DND-41 (cell line): ENCODE measurements at regions not wholly inside any gene's neighbourhood (a gene's known extent, or its start where the extent isn't known, plus 50 kb on each side); places are given as distances from the start of the nearest gene placed in this dataset.

Experiments
- EZH2 ChIP-seq: IDR thresholded peaks from 3 replicates; pipeline ENCODE4 v1.6.1; 2012; ENCODE audit warnings: borderline replicate concordance, low read depth, mild to moderate bottlenecking, moderate library complexity, low read length, inconsistent platforms; ENCODE audit not compliant: severe bottlenecking
- TF ChIP-seq, protein P1 (sequence below): IDR thresholded peaks from 2 replicates; pipeline ENCODE4 v1.5.1; 2012; ENCODE audit warnings: borderline replicate concordance, low read length, moderate library complexity, mild to moderate bottlenecking; ENCODE audit not compliant: poor library complexity, severe bottlenecking; ENCODE audit errors: extremely low read depth

DNA sequence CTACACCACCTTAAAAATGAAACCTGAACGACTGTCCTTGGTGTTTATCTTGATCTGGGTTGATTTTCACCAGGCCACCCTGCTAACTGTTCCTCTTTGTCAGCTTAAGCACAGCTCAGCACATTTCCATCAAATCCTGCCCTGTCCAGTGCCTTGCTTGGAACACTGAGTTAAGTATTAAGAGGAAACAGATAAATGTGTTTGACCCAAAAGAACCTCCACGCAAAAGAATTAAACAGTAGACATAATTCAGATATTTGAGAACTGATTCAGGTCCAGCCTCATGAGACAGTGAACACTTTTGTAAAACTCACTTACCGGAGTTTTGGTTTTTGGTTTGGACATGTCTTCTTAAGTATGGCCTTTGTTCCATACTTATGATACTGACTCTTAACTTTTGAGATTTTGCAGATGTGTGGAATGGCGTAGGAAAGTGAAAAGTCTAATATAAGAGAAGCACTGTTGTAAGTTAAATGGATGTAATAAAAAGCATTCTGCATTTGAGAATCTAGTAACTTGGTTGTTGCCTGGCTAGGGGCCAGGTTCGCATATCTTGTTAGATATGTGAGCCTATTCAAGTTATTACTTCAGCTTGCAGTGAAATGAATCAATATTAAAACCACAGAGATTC, 88.9 kb upstream of the SERPINE2 start:
- TF ChIP-seq, protein P1, sequence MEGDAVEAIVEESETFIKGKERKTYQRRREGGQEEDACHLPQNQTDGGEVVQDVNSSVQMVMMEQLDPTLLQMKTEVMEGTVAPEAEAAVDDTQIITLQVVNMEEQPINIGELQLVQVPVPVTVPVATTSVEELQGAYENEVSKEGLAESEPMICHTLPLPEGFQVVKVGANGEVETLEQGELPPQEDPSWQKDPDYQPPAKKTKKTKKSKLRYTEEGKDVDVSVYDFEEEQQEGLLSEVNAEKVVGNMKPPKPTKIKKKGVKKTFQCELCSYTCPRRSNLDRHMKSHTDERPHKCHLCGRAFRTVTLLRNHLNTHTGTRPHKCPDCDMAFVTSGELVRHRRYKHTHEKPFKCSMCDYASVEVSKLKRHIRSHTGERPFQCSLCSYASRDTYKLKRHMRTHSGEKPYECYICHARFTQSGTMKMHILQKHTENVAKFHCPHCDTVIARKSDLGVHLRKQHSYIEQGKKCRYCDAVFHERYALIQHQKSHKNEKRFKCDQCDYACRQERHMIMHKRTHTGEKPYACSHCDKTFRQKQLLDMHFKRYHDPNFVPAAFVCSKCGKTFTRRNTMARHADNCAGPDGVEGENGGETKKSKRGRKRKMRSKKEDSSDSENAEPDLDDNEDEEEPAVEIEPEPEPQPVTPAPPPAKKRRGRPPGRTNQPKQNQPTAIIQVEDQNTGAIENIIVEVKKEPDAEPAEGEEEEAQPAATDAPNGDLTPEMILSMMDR, result no peak
- no peak for TF ChIP-seq EZH2
